DMS153 (cell line): ENCODE measurements at regions not wholly inside any gene's neighbourhood (a gene's known extent, or its start where the extent isn't known, plus 50 kb on each side); places are given as distances from the start of the nearest gene placed in this dataset.

Experiments used
- DNase-seq: peaks from one replicate; lab custom pipeline; 2025; lab: John Stamatoyannopoulos, UW

- DNase-seq, result no peak
Measured at GRCh38 chr5:125202353-125202752, 455.9 kb upstream of the ZNF608 start.

- no peak for DNase-seq
Measured at GRCh38 chr5:125202871-125203438, 456.5 kb upstream of the ZNF608 start.

GRCh38 chr5:125203912-125204311 is 457.5 kb upstream of the ZNF608 start:
- DNase-seq, result no peak

GRCh38 chr5:125205601-125206225 is 459.3 kb upstream of the ZNF608 start:
- no peak for DNase-seq

GRCh38 chr5:125207856-125208255 is 461.4 kb upstream of the ZNF608 start:
- DNase-seq, result no peak

GRCh38 chr5:125209650-125210049 is 463.2 kb upstream of the ZNF608 start:
- DNase-seq, result peak; percentile 32

- no peak for DNase-seq
Measured at GRCh38 chr5:125210242-125210947, 464.0 kb upstream of the ZNF608 start.

GRCh38 chr5:125214080-125214479 is 467.6 kb upstream of the ZNF608 start:
- no peak for DNase-seq

GRCh38 chr5:125215593-125215992 is 469.2 kb upstream of the ZNF608 start:
- no peak for DNase-seq

GRCh38 chr5:125219710-125220109 is 473.3 kb upstream of the ZNF608 start:
- no peak for DNase-seq

GRCh38 chr5:125220284-125220683 is 473.8 kb upstream of the ZNF608 start:
- DNase-seq, result no peak

GRCh38 chr5:125222597-125223240 is 476.3 kb upstream of the ZNF608 start:
- no peak for DNase-seq

- DNase-seq, result no peak
Measured at GRCh38 chr5:125225424-125225823, 479.0 kb upstream of the ZNF608 start.

GRCh38 chr5:125226825-125227224 is 480.4 kb upstream of the ZNF608 start:
- no peak for DNase-seq

- no peak for DNase-seq
Measured at GRCh38 chr5:125227333-125228095, 481.1 kb upstream of the ZNF608 start.

GRCh38 chr5:125228363-125229070 is 482.1 kb upstream of the ZNF608 start:
- no peak for DNase-seq

- no peak for DNase-seq
Measured at GRCh38 chr5:125229556-125229955, 483.1 kb upstream of the ZNF608 start.

- DNase-seq, result no peak
Measured at GRCh38 chr5:125232779-125233230, 486.4 kb upstream of the ZNF608 start.

GRCh38 chr5:125233944-125234343 is 487.5 kb upstream of the ZNF608 start:
- DNase-seq, result no peak

- no peak for DNase-seq
Measured at GRCh38 chr5:125236007-125236406, 489.6 kb upstream of the ZNF608 start.

GRCh38 chr5:125236981-125237380 is 490.5 kb upstream of the ZNF608 start:
- no peak for DNase-seq
